ENCODE measurements at regions not wholly inside any gene's neighbourhood (a gene's known extent, or its start where the extent isn't known, plus 50 kb on each side); places are given as distances from the start of the nearest gene placed in this dataset.

DNA sequence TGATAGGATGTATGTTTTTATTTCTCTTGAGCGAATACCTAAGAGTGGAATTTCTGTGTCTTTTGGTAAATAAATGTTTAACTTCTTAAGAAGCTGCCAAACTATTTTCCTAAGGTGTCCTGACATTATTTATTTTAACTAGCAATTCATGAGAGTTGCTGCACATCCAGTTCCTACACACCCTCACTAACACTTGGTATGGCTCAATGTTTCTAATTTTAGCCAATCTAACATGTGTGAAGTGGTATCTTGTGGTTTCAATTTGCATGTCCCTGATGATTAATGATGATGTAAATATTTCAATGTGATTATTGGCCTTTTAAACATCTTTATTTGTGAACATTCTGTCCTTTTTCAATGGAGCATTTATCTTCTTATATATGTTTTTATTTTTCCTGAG lies 2095.5 kb upstream of the C9orf72 start:
- DNase-seq (ENCODE audit: low read depth), result no peak

DNA sequence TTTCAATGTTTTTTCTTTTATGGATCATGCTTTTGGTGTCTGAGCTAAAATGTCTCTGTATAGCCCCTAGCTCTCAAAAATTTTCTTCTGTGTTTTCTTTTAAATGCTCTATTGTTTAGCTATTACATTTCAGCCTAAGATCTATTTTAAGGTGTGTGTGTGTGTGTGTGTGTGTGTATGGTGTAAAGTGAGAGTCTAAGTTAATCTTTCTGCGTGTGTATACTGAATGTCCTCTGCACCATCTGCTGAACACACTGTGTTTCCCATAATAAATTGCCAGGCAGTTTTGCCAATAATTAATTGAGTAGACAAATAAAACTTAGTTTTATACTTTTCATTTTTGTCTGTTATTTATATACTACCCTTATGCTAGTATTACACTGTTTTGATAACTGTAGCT lies 2096.3 kb upstream of the C9orf72 start:
- DNase-seq (ENCODE audit: low read depth), result no peak

DNA sequence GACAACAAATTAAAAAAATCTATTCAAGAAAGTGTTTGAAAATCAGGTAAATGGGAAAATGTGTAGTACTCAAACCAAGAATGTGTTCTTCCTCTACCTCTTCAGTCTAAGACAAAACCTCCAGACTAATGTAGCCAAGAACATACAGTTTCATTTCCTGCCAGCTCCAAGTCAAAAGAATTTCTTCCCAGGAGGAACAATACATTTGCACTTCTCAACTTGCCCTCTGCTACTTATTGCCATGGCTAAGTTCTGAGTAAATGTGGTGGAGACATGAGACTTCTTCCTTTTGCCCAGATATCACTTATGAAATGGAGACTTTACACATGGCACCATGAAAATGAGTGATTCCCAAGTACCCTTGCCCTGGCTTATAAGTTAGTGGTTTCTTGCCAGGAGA lies 2112.2 kb upstream of the C9orf72 start:
- DNase-seq (ENCODE audit: low read depth), result no peak

DNA sequence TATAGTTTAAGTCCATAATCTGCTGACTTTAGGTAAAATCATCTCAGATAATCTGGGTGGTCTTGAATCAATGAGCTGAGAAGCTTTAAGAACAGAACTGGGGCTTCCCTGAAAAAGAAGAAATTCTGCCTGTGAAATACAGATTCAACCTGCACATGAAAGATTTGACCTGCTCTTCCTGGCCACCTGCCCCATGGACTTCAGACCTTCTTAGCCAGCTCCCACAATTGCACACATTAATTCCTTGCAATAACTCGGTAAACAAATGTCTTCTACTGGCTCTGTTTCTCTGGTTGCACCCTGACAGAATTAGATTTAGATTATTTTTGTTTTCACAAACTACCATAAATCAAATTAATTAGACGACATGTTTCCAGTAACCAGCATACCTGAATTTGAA lies 2117.9 kb upstream of the C9orf72 start:
- no peak for DNase-seq (ENCODE audit: low read depth)

GRCh38 chr9:29691758-29692407 lies 2118.6 kb upstream of the C9orf72 start:
- DNase-seq (ENCODE audit: low read depth), result no peak

DNA sequence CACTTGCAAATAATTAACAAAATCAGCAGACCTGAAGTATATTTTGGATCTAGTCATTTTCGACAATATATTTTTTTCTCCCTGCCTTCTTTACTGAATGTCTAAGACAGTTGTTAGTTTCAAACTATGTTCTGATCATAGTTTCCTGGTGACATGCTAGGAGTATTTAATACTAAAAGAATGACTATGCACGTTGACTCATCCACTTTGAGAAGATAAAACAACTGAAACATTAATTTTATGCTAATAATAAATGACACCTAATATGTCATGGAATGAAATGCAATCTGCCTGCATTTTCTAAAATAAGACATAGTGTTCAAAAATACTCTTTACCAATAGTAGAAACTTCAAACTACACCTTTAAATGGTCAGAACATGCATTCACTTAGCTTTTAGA lies 2123.7 kb upstream of the C9orf72 start:
- DNase-seq (ENCODE audit: low read depth), result no peak

DNA sequence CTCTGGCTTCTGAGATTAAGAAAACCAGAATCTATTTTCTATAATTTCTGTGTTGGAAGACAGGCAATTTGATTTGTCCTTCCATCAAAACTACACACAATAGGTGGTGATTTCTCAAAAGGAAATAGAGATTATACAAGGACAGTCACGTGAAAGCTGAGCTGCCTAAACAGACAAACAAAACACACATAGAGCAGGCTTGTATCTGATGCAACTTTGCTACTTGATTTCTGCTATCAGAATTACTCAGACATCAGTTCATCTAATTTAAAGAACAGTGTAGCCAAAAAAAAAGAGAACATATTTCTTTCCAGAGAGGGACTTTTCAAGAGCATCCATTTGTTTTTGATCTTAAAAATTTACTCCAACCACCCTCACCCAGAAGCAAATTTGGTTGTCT lies 2128.3 kb upstream of the C9orf72 start:
- no peak for DNase-seq (ENCODE audit: low read depth)

GRCh38 chr9:29701971-29702370 lies 2128.7 kb upstream of the C9orf72 start:
- no peak for DNase-seq (ENCODE audit: low read depth)

- DNase-seq (ENCODE audit: low read depth), result no peak
Measured at GRCh38 chr9:29714860-29715259, 2141.6 kb upstream of the C9orf72 start.

DNA sequence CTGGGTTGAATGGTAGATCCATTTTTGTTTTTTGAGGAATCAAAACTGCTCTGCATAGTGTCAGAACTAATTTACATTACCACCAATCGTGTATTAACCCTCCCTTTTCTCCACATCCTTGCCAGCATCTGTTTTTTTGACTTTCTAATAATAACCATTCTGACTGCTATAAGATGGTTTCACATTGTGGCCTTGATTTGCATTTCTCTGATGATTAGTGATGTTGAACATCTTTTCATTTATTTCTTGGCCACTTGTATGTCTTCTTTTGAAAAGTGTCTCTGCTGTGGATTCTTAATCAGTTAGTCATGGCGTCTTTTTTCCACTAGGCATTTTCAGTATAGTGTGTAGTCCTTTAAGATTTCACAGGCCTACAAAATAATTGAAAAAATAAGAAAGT lies 2144.3 kb upstream of the C9orf72 start:
- DNase-seq (ENCODE audit: low read depth), result no peak

DNA sequence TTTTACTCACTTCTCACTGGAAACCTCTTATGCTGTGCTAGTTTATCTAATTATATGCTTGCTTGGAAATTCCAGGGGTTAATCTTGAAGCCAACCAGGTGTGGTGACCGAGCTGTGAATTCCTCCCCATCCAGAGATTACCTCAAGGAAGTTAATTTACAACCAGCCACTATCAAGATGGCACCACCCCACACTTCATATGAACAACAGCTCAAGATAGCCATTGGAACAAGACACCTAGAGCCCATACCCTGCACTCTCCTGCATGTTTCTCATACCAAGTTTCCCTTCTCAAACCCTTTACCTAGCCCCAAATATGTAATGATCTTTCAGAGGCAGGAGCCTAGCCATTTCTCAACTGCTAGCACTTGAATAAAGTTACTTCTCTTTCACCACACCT lies 2156.9 kb upstream of the C9orf72 start:
- no peak for DNase-seq (ENCODE audit: low read depth)

- no peak for DNase-seq (ENCODE audit: low read depth)
Measured at GRCh38 chr9:29740518-29740917, 2167.2 kb upstream of the C9orf72 start.

DNA sequence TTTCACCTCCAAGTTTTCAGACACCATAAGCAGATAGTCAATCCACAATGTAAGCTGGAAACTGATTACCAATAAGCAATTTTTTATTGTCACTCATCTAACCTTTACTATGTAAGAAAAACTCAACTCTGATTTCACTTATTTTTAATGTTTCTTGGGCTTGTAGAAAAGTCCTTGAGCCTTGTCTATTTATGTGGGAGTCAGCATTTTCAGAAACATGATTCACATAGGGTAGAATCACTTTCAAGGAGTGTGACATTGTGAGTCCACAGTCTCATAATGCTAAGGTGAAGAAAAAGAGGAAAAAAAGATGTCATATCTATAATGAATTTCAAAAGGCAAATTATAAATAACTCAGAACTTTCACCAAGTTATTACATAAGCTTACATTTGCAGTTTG lies 2167.9 kb upstream of the C9orf72 start:
- no peak for DNase-seq (ENCODE audit: low read depth)

DNA sequence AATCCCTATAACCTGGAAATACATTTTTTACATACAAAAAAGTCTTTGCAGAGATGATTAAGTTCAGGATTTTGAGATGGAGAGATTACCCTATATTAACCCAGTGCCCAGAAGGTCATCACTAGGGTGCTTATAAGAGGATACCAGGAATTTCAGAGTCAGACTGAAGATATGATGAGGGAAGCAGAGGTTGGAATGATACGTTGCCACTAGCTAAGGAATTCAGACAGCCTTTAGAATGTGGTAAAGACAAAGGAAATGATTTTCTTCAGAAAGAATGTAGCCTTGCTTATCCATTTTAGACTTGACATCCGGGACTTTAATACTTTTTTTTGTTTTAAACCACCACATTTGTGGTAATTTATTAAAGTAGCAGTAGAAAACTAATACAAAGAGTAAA lies 2176.8 kb upstream of the C9orf72 start:
- DNase-seq (ENCODE audit: low read depth), result no peak

GRCh38 chr9:29751226-29751625 lies 2177.9 kb upstream of the C9orf72 start:
- DNase-seq (ENCODE audit: low read depth), result no peak

DNA sequence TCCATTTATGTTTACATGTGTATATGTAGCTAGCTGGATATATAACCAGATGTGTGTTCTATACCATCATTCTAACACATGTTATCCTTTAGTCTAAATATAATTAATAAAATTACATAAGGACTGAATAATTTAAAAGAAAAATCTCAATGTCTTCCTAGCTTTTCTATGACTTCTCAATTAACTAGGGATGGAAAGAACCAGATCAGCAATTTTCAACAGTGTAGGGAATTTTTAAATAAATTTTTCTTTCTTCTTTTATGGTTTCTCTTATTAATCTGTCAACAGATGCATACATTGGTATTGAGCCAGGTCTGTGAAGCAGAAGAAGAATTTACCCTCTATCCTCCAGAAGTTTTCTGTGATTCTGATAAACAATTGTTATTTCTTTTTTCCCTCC lies 2180.4 kb upstream of the C9orf72 start:
- no peak for DNase-seq (ENCODE audit: low read depth)

GRCh38 chr9:29769019-29769418 lies 2195.7 kb upstream of the C9orf72 start:
- no peak for DNase-seq (ENCODE audit: low read depth)

- no peak for DNase-seq (ENCODE audit: low read depth)
Measured at GRCh38 chr9:29773676-29774075, 2200.4 kb upstream of the C9orf72 start.

GRCh38 chr9:29775491-29775890 lies 2202.2 kb upstream of the C9orf72 start:
- no peak for DNase-seq (ENCODE audit: low read depth)

DNA sequence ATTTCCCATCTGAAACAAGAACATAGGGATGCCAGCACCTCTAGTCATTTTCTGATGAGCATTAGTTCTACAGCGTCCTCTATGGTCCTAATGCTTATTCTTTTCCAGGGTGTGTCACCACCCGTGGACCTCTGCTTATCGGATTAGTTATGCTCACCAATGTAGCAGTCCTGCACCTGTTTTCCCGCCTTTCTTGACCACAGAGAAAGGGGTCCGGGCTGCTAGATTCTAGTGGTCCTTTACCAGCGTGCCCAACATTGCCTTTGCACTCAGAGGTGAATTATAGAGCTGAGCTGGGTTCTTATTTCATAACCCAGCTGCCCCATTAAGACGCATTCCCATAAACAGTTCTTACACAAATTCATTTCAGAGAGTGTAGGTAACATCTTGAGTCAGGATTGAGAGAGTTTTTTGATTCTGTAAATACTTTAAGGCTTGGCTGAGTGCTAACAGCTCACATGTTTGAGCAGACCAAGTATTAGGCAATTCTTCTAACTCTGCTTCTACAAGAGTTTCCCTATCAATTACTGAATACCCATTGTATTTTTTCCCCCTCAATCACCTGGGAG lies 2205.1 kb upstream of the C9orf72 start:
- DNase-seq (ENCODE audit: low read depth), result no peak

GRCh38 chr9:29793970-29794369 lies 2220.7 kb upstream of the C9orf72 start:
- DNase-seq (ENCODE audit: low read depth), result no peak

DNA sequence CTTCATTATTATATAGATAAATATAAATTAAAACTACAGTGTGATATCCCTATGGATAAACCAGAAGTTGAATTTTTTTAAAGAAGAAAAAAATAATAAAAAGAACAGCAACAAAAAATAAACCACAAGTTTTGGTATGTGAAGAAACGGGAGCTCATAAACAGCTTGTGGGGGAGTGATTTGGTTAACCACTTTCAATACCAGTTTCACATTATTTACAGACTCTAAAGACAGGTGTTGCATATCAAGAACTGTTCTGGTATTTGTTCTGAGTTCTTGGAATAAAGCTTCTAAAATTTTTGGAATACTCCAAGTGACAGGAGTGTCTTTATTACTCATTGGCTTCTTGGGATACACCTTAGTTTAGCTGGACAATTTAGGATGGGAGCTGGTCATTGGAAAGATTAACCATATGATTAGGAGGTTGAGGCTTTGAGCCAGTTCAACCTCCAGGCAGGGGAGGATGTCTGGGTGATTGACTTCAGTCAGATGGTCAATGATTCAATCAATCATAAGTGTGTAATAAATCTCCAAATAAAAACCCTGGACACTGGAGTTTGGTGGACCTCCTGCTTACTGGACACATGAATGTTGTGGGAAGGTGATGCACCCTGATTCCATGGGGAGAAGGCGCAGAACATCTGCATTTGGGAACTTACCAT lies 2223.1 kb upstream of the C9orf72 start:
- DNase-seq (ENCODE audit: low read depth), result no peak

GRCh38 chr9:29798599-29798998 lies 2225.3 kb upstream of the C9orf72 start:
- DNase-seq (ENCODE audit: low read depth), result no peak

GRCh38 chr9:29799227-29799626 lies 2225.9 kb upstream of the C9orf72 start:
- DNase-seq (ENCODE audit: low read depth), result no peak

All from RPMI7951 (cell line).